ENCODE measurements at regions not wholly inside any gene's neighbourhood (a gene's known extent, or its start where the extent isn't known, plus 50 kb on each side); places are given as distances from the start of the nearest gene placed in this dataset.

- H2AFZ ChIP-seq = no peak overlapping the region
- no peaks in the 10 kb centered on the region for H3K79me2 ChIP-seq (ENCODE audit: low read depth)
- no peaks in the 10 kb centered on the region for H3K9me2 ChIP-seq (ENCODE audit: insufficient read depth)
- H4K20me1 ChIP-seq (ENCODE audit: insufficient read depth) = no peaks in the 10 kb centered on the region
- H3K27me3 ChIP-seq (ENCODE audit: insufficient read depth, low read depth) = no peaks in the 10 kb centered on the region
- H3K4me3 ChIP-seq = no peak overlapping the region
- H3K9me3 ChIP-seq (ENCODE audit: insufficient read depth, low read depth) = peaks cover 12% of the 10 kb centered on the region; the same call in 1 of the 2 replicates
- intact Hi-C loops (cut with micrococcal nuclease; ENCODE audit: unreplicated experiment) = no loop called here
- no TSS peak for BruUV-seq (replicated peaks)
- TF ChIP-seq EZH2 (IDR thresholded peaks at IDR 0.05; ENCODE audit: low read depth) (no peak), CTCF (conservative IDR thresholded peaks at IDR 0.05) (no peak)
- peaks cover 23% of the 10 kb centered on the region for H3K4me1 ChIP-seq (replicated peaks; ENCODE audit: insufficient read depth)
- H3K36me3 ChIP-seq (ENCODE audit: low read depth) = no peaks in the 10 kb centered on the region
- DNase-seq = no peak
- CTCF ChIA-PET = no interaction called here
- peaks cover 5% of the 10 kb centered on the region for H3F3A ChIP-seq (ENCODE audit: insufficient read depth, low read depth)
- no peak overlapping the region for H3K4me2 ChIP-seq
- H3K27ac ChIP-seq = no peak overlapping the region
- POLR2A ChIA-PET (ENCODE audit: unreplicated experiment) = no interaction called here
Observed at GRCh38 chr1:87252406-87252805, 76.3 kb upstream of the LMO4 start.

DNA sequence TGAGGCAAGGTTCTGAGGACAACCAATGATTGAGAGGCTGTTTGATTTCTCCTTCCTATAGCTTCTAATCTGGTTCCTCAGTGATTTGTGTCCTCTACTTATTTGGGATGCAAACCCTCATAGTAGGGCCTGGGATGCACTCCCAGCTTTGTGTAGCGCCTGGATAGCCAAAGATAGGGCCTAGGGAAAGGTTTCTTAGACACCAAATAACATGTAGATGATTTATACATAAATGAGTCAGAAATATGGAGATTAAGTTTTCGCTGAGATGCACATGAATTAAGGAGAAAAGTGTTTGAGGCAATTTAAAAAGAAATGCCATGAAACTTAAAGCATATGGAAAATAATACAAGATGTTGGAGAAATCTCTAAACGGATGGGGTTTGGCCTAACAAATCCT, 66.0 kb upstream of the LMO4 start:
- BruUV-seq (replicated peaks) = no TSS peak
- intact Hi-C loops (cut with micrococcal nuclease; ENCODE audit: unreplicated experiment) = no loop called here
- POLR2A ChIA-PET (ENCODE audit: unreplicated experiment) = no interaction called here
- Histone ChIP-seq H3K4me3 (no peak overlapping the region), H3K36me3 (ENCODE audit: low read depth) (no peaks in the 10 kb centered on the region), H3K9me2 (ENCODE audit: insufficient read depth) (no peaks in the 10 kb centered on the region), H3K9me3 (ENCODE audit: insufficient read depth, low read depth) (no peaks in the 10 kb centered on the region), H3K27ac (no peak overlapping the region), H3K4me2 (no peak overlapping the region), H4K20me1 (ENCODE audit: insufficient read depth) (no peaks in the 10 kb centered on the region), H3K27me3 (ENCODE audit: insufficient read depth, low read depth) (no peaks in the 10 kb centered on the region), H3K79me2 (ENCODE audit: low read depth) (no peaks in the 10 kb centered on the region), H3K4me1 (replicated peaks; ENCODE audit: insufficient read depth) (no peaks in the 10 kb centered on the region), H2AFZ (no peak overlapping the region), H3F3A (ENCODE audit: insufficient read depth, low read depth) (no peaks in the 10 kb centered on the region)
- no peak for DNase-seq
- CTCF ChIA-PET = no interaction called here
- no peak for TF ChIP-seq CTCF (conservative IDR thresholded peaks at IDR 0.05)
- TF ChIP-seq EZH2 (IDR thresholded peaks at IDR 0.05; ENCODE audit: low read depth) = no peak

- H3K4me2 ChIP-seq = no peak overlapping the region
- intact Hi-C loops (cut with micrococcal nuclease; ENCODE audit: unreplicated experiment) = no loop called here
Observed at GRCh38 chr1:87263281-87263680, 65.4 kb upstream of the LMO4 start.

More at GRCh38 chr1:87263281-87263680, 65.4 kb upstream of the LMO4 start:
- H3K27ac ChIP-seq = no peak overlapping the region
- H3K9me2 ChIP-seq (ENCODE audit: insufficient read depth) = no peaks in the 10 kb centered on the region
- H4K20me1 ChIP-seq (ENCODE audit: insufficient read depth) = no peaks in the 10 kb centered on the region
- no peak overlapping the region for H2AFZ ChIP-seq
- no peaks in the 10 kb centered on the region for H3K9me3 ChIP-seq (ENCODE audit: insufficient read depth, low read depth)
- H3K27me3 ChIP-seq (ENCODE audit: insufficient read depth, low read depth) = no peaks in the 10 kb centered on the region
- no peak for TF ChIP-seq CTCF (conservative IDR thresholded peaks at IDR 0.05)
- no peak for TF ChIP-seq EZH2 (IDR thresholded peaks at IDR 0.05; ENCODE audit: low read depth)
- no peaks in the 10 kb centered on the region for H3F3A ChIP-seq (ENCODE audit: insufficient read depth, low read depth)
- no peaks in the 10 kb centered on the region for H3K4me1 ChIP-seq (replicated peaks; ENCODE audit: insufficient read depth)
- POLR2A ChIA-PET (ENCODE audit: unreplicated experiment) = no interaction called here
- H3K4me3 ChIP-seq = no peak overlapping the region
- no peaks in the 10 kb centered on the region for H3K36me3 ChIP-seq (ENCODE audit: low read depth)
- CTCF ChIA-PET = no interaction called here
- H3K79me2 ChIP-seq (ENCODE audit: low read depth) = no peaks in the 10 kb centered on the region
- no peak for DNase-seq
- no TSS peak for BruUV-seq (replicated peaks)
